Activated naive CD8-positive, alpha-beta T cell treated with anti-CD3 and anti-CD28 coated beads for 36 hours (primary cell): ENCODE measurements at regions not wholly inside any gene's neighbourhood (a gene's known extent, or its start where the extent isn't known, plus 50 kb on each side); places are given as distances from the start of the nearest gene placed in this dataset.
A peak's percentile ranks its signal among the peaks of the same experiment; 100 is the strongest.
"Not testable (repeated sequence)": the region's sequence is repeated elsewhere in the genome, so short reads cannot be mapped to it uniquely, and the experiment has no call there.

Experiments
- DNase-seq: peaks from one replicate; pipeline ENCODE4 v3.0.0; 2021
- H3K27ac Mint-ChIP-seq: one replicate; pipeline ENCODE4 v1.8.0; 2022; ENCODE audit warnings: mild to moderate bottlenecking, moderate library complexity, mixed read lengths
- H3K27me3 Mint-ChIP-seq: one replicate; pipeline ENCODE4 v1.8.0; 2022; ENCODE audit warnings: mild to moderate bottlenecking, mixed read lengths
- H3K36me3 Mint-ChIP-seq: one replicate; pipeline ENCODE4 v1.8.0; 2021; ENCODE audit warnings: mild to moderate bottlenecking, mixed read lengths
- H3K4me1 Mint-ChIP-seq: one replicate; pipeline ENCODE4 v1.8.0; 2021; ENCODE audit warnings: mixed read lengths
- H3K4me3 Mint-ChIP-seq: one replicate; pipeline ENCODE4 v1.8.0; 2022; ENCODE audit warnings: mild to moderate bottlenecking, moderate library complexity, mixed read lengths
- H3K9me3 Mint-ChIP-seq: one replicate; pipeline ENCODE4 v1.8.0; 2022; ENCODE audit warnings: mixed read lengths

GRCh38 chr12:62003226-62003625, 257.0 kb upstream of the USP15 start:
- Mint-ChIP-seq H3K4me1 (no peaks in the 10 kb centered on the region), H3K36me3 (no peaks in the 10 kb centered on the region), H3K27ac (no peak overlapping the region), H3K27me3 (peaks cover 10% of the 10 kb centered on the region), H3K4me3 (no peak overlapping the region), H3K9me3 (no peaks in the 10 kb centered on the region)
- no peak for DNase-seq

DNA sequence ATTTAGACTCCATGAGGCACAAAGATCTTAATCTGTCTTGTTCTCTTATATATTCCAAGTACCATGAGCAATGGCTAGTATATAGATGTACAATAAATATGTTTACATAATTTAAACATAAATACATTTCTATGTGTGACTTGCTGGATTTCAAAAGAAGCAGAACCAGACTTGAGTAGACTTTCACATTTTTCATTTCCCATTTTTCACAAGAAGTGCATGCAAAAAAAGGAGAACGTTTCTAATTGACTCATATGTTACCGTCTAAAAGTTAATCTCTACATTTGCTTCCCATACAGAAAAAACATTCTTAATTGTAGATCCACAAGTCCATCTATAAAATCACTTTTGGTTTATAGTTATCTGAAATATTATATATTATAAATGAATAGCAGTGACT, 256.5 kb upstream of the USP15 start:
- H3K27ac Mint-ChIP-seq, result no peak overlapping the region
- no peak overlapping the region for H3K4me3 Mint-ChIP-seq
- peaks cover 10% of the 10 kb centered on the region for H3K27me3 Mint-ChIP-seq
- H3K9me3 Mint-ChIP-seq, result no peaks in the 10 kb centered on the region
- no peaks in the 10 kb centered on the region for H3K36me3 Mint-ChIP-seq
- no peak for DNase-seq
- H3K4me1 Mint-ChIP-seq, result no peaks in the 10 kb centered on the region

DNA sequence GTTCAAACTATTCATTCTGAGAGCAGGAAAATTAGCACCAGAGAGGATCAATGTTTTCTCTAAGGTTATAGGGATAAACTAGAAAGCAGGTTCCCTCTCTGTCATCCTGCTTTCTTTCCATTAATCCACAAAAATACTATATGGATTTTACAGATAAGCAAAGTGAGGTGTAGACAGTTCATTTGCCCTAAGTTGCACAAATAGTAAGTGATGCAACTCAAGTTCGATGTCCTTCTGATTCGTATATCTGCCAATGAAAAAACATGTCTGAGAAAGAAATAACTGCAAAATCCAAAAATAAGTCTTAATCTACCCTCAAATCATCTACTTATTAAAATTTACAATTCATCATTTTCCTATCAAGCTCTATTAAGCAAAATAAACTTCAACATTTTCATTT, 254.6 kb upstream of the USP15 start:
- Mint-ChIP-seq H3K27ac (no peak overlapping the region), H3K27me3 (peaks cover 10% of the 10 kb centered on the region), H3K4me1 (no peaks in the 10 kb centered on the region), H3K4me3 (no peak overlapping the region), H3K9me3 (no peaks in the 10 kb centered on the region), H3K36me3 (no peaks in the 10 kb centered on the region)
- no peak for DNase-seq

- Mint-ChIP-seq H3K36me3 (no peaks in the 10 kb centered on the region), H3K27ac (no peak overlapping the region)
- peak; percentile 2 for DNase-seq
These were observed 254.0 kb upstream of the USP15 start for GRCh38 chr12:62006076-62006732.

GRCh38 chr12:62008703-62009102, 251.5 kb upstream of the USP15 start:
- Mint-ChIP-seq H3K36me3 (no peaks in the 10 kb centered on the region), H3K4me1 (no peaks in the 10 kb centered on the region), H3K4me3 (no peak overlapping the region), H3K9me3 (no peaks in the 10 kb centered on the region), H3K27me3 (peaks cover 10% of the 10 kb centered on the region), H3K27ac (no peak overlapping the region)
- DNase-seq, result no peak

More at GRCh38 chr12:62006076-62006732, 254.0 kb upstream of the USP15 start:
- Mint-ChIP-seq H3K9me3 (no peaks in the 10 kb centered on the region), H3K4me1 (no peaks in the 10 kb centered on the region), H3K27me3 (peaks cover 10% of the 10 kb centered on the region), H3K4me3 (no peak overlapping the region)

DNA sequence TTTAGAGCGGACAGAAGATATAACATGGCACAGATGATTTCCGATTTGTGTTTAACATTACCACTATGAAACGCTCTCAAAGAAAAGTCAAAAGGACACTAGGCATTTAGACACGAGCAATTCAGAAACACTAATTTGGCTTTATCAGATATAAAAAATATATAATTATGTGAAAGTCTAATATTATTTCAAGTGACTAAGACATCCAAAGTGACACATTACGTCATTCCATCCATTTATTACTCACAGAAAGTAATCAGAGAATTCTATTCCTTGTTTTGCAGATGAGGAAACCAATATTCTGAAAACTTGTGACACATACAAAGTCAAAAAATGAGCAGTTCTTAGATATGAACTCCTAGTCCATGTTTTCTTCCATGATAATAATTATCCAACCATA, 250.8 kb upstream of the USP15 start:
- no peaks in the 10 kb centered on the region for H3K9me3 Mint-ChIP-seq
- H3K4me3 Mint-ChIP-seq, result no peak overlapping the region
- H3K4me1 Mint-ChIP-seq, result no peaks in the 10 kb centered on the region
- H3K36me3 Mint-ChIP-seq, result no peaks in the 10 kb centered on the region
- H3K27ac Mint-ChIP-seq, result no peak overlapping the region
- no peak for DNase-seq
- peaks cover 10% of the 10 kb centered on the region for H3K27me3 Mint-ChIP-seq

DNA sequence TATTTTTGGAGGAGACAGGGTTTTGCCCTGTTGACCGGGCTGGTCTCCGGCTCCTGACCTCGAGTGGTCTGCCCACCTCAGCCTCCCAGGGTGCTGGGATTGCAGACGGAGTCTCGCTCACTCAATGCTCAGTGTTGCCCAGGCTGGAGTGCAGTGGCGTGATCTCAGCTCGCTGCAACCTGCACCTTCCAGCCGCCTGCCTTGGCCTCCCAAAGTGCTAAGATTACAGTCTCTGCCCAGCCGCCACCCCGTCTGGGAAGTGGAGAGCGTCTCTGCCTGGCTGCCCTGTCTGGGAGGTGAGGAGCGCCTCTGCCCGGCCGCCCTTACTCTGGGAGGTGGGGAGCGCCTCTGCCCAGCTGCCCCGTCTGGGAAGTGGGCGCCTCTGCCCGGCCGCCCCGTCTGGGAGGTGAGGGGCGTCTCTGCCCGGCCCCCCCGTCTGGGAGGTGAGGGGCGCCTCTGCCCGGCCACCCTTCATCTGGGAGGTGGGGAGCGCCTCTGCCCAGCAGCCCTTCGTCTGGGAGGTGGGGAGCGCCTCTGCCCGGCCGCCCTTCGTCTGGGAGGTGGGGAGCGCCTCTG, 249.8 kb upstream of the USP15 start:
- H3K27ac Mint-ChIP-seq, H3K4me3 Mint-ChIP-seq, H3K36me3 Mint-ChIP-seq, H3K9me3 Mint-ChIP-seq, DNase-seq, H3K4me1 Mint-ChIP-seq: not testable (repeated sequence)
- H3K27me3 Mint-ChIP-seq, result peaks cover 10% of the 10 kb centered on the region

DNA sequence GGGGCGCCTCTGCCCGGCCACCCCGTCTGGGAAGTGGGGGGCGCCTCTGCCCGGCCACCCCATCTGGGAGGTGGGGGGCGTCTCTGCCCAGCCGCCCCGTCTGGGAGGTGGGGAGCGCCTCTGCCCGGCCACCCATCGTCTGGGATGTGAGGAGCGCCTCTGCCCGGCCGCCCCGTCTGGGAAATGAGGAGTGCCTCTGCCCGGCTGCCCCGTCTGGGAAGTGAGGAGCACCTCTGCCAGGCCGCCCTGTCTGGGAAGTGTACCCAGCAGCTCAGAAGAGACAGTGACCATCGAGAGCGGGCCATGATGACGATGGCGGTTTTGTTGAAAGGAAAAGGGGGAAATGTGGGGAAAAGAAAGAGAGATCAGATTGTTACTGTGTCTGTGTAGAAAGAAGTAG, 249.2 kb upstream of the USP15 start:
- not testable (repeated sequence) for DNase-seq, H3K27ac Mint-ChIP-seq, H3K4me1 Mint-ChIP-seq, H3K9me3 Mint-ChIP-seq, H3K36me3 Mint-ChIP-seq, H3K4me3 Mint-ChIP-seq, H3K27me3 Mint-ChIP-seq

DNA sequence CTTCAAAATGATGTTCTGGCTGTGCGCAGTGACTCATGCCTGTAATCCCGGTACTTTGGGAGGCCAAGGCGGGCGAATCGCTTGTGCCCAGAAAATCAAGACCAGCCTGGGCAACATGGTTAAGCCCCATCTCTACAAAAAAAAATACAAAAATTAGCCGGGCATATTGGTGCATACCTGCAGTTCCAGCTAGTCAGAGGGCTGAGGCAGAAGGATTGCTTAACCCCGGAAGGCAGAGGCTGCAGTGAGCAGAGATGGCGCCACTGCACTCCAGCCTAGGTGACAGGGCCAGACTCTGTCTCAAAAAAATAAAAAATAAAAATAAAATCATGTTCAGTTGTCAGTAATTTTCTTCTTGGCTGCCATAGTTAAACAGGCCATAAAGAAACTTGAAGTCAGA, 245.9 kb upstream of the USP15 start:
- Mint-ChIP-seq H3K4me1 (no peaks in the 10 kb centered on the region), H3K4me3 (no peak overlapping the region), H3K9me3 (no peaks in the 10 kb centered on the region), H3K27me3 (no peaks in the 10 kb centered on the region), H3K36me3 (no peaks in the 10 kb centered on the region), H3K27ac (no peak overlapping the region)
- no peak for DNase-seq

DNA sequence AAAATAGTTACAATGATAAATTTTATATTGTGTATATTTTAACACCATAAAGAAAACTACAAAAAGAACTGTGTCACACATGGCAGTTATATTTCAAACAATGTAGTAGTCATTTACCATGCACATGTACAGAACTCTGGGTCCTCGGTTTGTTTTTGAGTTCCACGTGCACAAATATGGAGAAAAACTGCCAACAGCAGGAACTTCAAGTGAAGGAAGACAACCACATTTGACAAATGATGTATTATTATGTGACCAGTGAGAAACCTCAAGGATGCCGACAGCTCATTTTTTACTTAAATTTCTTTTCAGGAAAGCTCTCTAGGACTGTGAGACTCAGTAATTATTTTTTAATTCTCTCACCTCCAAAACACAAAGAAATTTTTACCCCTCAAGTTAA, 244.2 kb upstream of the USP15 start:
- no peaks in the 10 kb centered on the region for H3K27me3 Mint-ChIP-seq
- H3K4me3 Mint-ChIP-seq, result no peak overlapping the region
- H3K4me1 Mint-ChIP-seq, result no peaks in the 10 kb centered on the region
- no peaks in the 10 kb centered on the region for H3K36me3 Mint-ChIP-seq
- H3K27ac Mint-ChIP-seq, result no peak overlapping the region
- no peak for DNase-seq
- H3K9me3 Mint-ChIP-seq, result no peaks in the 10 kb centered on the region

GRCh38 chr12:62021808-62022207, 238.4 kb upstream of the USP15 start:
- no peaks in the 10 kb centered on the region for H3K4me1 Mint-ChIP-seq
- no peak overlapping the region for H3K27ac Mint-ChIP-seq
- DNase-seq, result no peak
- no peaks in the 10 kb centered on the region for H3K9me3 Mint-ChIP-seq
- H3K27me3 Mint-ChIP-seq, result no peaks in the 10 kb centered on the region
- H3K4me3 Mint-ChIP-seq, result no peak overlapping the region
- H3K36me3 Mint-ChIP-seq, result no peaks in the 10 kb centered on the region

DNA sequence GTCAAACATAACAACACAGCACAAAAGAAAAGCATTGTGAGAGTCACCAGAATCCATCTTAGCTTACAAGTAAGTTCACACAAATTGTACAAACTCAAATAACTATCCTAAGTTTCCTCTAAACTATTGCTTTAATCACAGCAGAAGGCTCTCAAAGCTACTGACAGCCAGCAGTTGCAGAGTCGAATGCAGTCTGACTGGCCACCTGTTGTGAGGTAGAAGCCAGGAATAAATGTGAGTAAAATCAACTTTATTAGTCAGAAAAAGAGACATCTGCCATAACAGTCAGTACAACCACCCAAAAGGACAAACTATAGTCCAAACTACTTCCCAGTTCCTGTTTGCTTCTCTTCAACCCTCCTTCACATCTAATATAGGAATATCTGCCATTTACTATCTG, 231.7 kb upstream of the USP15 start:
- no peak overlapping the region for H3K4me3 Mint-ChIP-seq
- no peak overlapping the region for H3K27ac Mint-ChIP-seq
- H3K9me3 Mint-ChIP-seq, result no peaks in the 10 kb centered on the region
- H3K36me3 Mint-ChIP-seq, result no peaks in the 10 kb centered on the region
- H3K4me1 Mint-ChIP-seq, result no peaks in the 10 kb centered on the region
- DNase-seq, result no peak
- no peaks in the 10 kb centered on the region for H3K27me3 Mint-ChIP-seq

DNA sequence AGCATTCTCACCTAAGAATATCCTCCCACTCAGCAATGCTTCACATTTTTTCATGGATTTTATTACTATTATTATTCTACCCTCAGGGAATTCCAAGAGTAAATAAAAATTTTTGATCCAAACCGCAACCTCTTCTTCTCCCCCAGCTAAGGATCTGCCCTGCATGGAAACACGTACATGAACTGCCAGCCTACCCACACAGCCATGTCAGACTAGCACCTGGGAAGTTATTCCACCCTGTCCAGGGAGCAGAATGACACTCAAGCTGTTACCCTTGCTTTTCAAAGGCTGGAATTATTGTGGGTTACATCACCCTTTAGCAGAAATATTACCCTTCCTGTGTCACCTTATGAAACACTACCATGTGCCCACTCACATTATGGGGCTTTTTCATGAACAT, 227.3 kb upstream of the USP15 start:
- H3K9me3 Mint-ChIP-seq, result no peaks in the 10 kb centered on the region
- no peak for DNase-seq
- no peaks in the 10 kb centered on the region for H3K27me3 Mint-ChIP-seq
- H3K36me3 Mint-ChIP-seq, result no peaks in the 10 kb centered on the region
- H3K27ac Mint-ChIP-seq, result no peak overlapping the region
- no peak overlapping the region for H3K4me3 Mint-ChIP-seq
- no peaks in the 10 kb centered on the region for H3K4me1 Mint-ChIP-seq

- Mint-ChIP-seq H3K27ac (no peak overlapping the region), H3K27me3 (no peaks in the 10 kb centered on the region), H3K4me3 (no peak overlapping the region), H3K4me1 (no peaks in the 10 kb centered on the region), H3K9me3 (no peaks in the 10 kb centered on the region), H3K36me3 (no peaks in the 10 kb centered on the region)
- no peak for DNase-seq
These were observed 215.6 kb upstream of the USP15 start for GRCh38 chr12:62044450-62045135.

DNA sequence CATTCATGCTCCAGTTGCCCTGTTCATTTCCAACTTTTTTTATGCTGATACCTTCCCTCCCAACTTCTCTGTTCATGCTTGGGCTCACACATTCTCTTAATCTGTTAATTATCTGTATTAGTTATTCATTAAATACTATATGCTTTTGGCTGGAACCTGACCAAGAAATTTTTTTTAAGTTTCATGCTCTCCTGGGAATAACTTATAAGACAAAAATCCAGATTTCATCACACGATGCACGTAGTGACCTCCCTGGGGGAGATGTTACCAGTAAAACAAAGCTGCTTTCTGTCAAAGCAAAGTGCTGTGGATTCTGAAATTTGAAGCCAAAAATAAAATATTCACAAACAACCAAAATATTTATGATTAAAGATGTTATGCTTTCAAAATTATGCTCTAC, 215.0 kb upstream of the USP15 start:
- Mint-ChIP-seq H3K9me3 (no peaks in the 10 kb centered on the region), H3K27ac (no peak overlapping the region), H3K27me3 (no peaks in the 10 kb centered on the region), H3K4me1 (no peaks in the 10 kb centered on the region), H3K4me3 (no peak overlapping the region), H3K36me3 (no peaks in the 10 kb centered on the region)
- no peak for DNase-seq

DNA sequence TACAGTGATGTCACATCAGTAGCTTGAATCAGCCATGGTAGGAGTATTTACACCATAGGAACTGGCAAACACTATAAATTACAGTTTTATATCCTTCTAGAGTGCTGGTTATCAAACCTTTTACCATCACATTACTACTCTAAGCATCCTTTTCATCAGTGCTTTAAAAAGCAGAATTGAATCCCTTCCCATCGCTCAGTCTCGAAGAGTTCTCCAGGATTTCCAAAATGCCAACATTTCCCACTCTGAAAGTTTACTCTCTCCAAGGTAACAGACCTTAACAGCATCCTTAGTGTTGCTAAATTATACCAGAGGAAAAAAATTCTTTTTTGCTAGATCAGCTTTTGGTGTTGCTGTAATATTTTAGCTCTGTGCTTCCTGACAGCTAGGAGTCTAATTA, 209.4 kb upstream of the USP15 start:
- no peaks in the 10 kb centered on the region for H3K9me3 Mint-ChIP-seq
- no peaks in the 10 kb centered on the region for H3K4me1 Mint-ChIP-seq
- H3K27me3 Mint-ChIP-seq, result no peaks in the 10 kb centered on the region
- no peak overlapping the region for H3K4me3 Mint-ChIP-seq
- H3K27ac Mint-ChIP-seq, result no peak overlapping the region
- no peaks in the 10 kb centered on the region for H3K36me3 Mint-ChIP-seq
- DNase-seq, result no peak
